Vagina (tissue), 2 donors: ENCODE measurements at regions not wholly inside any gene's neighbourhood (a gene's known extent, or its start where the extent isn't known, plus 50 kb on each side); places are given as distances from the start of the nearest gene placed in this dataset.

Experiments
- POLR2A ChIP-seq, 2 donors: fragments of 450-650 bp; IDR thresholded peaks; one replicate each; pipeline ENCODE4 v1.6.1; 2017; ENCODE audit warnings: antibody characterized with exemption in 2 of 2, mild to moderate bottlenecking in 2 of 2, moderate library complexity in 2 of 2
- POLR2AphosphoS5 ChIP-seq, 2 donors: sonication (generic); formaldehyde crosslinking; IDR thresholded peaks; one replicate each; pipeline ENCODE4 v1.9.0; 2017; ENCODE audit warnings: antibody characterized with exemption in 2 of 2, mild to moderate bottlenecking in 2 of 2, low read depth in 1 of 2; ENCODE audit not compliant: insufficient read depth in 1 of 2
- TF ChIP-seq, protein P1 (sequence below), 3 experiments: fragments of 450-650 bp in 2 of 3; fragments of 200-600 bp in 1 of 3; sonication (generic) in 1 of 3; IDR thresholded peaks; one replicate each; pipeline ENCODE4 v1.5.1; 2017 to 2019; ENCODE audit warnings: antibody characterized with exemption in 3 of 3, mild to moderate bottlenecking in 2 of 3, moderate library complexity in 2 of 3

DNA sequence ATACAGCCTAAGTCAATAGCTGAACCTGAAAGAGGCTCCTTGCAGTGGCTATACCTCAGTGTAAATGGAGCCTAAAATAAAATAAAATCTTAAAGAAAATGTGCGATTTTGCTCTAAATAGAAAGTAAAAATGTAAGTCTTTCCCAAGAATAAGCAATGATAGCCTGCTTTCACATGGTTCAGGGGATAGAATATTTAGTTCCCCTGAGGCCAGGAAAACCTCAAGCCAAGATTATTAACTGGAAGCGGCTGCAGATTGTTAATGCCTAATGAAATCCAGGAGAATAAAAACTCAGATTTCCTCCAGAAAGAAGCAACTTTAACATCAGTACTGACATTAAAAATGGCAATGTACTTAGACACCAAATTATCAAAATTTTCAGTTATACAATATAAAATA, 463.7 kb downstream of the CYLC2 start:
- TF ChIP-seq, protein P1, sequence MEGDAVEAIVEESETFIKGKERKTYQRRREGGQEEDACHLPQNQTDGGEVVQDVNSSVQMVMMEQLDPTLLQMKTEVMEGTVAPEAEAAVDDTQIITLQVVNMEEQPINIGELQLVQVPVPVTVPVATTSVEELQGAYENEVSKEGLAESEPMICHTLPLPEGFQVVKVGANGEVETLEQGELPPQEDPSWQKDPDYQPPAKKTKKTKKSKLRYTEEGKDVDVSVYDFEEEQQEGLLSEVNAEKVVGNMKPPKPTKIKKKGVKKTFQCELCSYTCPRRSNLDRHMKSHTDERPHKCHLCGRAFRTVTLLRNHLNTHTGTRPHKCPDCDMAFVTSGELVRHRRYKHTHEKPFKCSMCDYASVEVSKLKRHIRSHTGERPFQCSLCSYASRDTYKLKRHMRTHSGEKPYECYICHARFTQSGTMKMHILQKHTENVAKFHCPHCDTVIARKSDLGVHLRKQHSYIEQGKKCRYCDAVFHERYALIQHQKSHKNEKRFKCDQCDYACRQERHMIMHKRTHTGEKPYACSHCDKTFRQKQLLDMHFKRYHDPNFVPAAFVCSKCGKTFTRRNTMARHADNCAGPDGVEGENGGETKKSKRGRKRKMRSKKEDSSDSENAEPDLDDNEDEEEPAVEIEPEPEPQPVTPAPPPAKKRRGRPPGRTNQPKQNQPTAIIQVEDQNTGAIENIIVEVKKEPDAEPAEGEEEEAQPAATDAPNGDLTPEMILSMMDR (IDR thresholded peaks at IDR 0.05) = no peak
- TF ChIP-seq POLR2AphosphoS5 (IDR thresholded peaks at IDR 0.05; ENCODE audit: insufficient read depth in 1 of 2, low read depth in 1 of 2) = no peak
- TF ChIP-seq POLR2A (IDR thresholded peaks at IDR 0.05) = no peak
